PC-3 (cell line): ENCODE measurements at regions not wholly inside any gene's neighbourhood (a gene's known extent, or its start where the extent isn't known, plus 50 kb on each side); places are given as distances from the start of the nearest gene placed in this dataset.

Source experiments
- EZH2 ChIP-seq: fragments of 300-600 bp; sonication (generic); IDR thresholded peaks from one replicate; pipeline ENCODE4 v1.6.1; 2017; ENCODE audit warnings: antibody characterized with exemption, mild to moderate bottlenecking, low read length; ENCODE audit not compliant: unreplicated experiment
- EZH2phosphoT487 ChIP-seq: fragments of 300-600 bp; sonication (generic); IDR thresholded peaks from 2 replicates; pipeline ENCODE4 v1.6.1; 2018; ENCODE audit warnings: mild to moderate bottlenecking, antibody characterized with exemption, low read length, borderline replicate concordance
- TF ChIP-seq, protein P1 (sequence below): fragments of 300-600 bp; sonication (generic); conservative IDR thresholded peaks from 2 replicates; pipeline ENCODE4 v1.5.1; 2017; ENCODE audit warnings: antibody characterized with exemption, low read depth, mild to moderate bottlenecking, low read length

DNA sequence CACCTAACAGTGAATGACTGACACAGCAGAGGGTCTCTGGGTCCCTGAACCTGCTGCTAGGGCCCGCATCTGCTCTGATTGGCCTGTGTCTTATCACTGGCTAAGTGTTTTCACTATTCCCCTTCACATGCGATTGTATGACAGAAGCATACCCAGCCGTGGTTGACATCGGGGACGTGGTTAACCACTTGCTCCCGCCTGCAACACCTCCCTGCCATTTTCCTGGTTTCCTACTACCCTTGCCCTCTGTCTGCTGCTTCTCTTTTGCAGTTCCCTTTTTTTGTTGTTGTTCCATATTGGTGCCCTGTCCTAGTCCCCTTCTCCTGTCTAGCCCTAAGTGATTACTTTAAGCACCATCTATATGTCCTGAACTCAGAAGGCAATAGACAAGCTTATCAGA, 177.0 kb downstream of the RGS9 start:
- TF ChIP-seq, protein P1, sequence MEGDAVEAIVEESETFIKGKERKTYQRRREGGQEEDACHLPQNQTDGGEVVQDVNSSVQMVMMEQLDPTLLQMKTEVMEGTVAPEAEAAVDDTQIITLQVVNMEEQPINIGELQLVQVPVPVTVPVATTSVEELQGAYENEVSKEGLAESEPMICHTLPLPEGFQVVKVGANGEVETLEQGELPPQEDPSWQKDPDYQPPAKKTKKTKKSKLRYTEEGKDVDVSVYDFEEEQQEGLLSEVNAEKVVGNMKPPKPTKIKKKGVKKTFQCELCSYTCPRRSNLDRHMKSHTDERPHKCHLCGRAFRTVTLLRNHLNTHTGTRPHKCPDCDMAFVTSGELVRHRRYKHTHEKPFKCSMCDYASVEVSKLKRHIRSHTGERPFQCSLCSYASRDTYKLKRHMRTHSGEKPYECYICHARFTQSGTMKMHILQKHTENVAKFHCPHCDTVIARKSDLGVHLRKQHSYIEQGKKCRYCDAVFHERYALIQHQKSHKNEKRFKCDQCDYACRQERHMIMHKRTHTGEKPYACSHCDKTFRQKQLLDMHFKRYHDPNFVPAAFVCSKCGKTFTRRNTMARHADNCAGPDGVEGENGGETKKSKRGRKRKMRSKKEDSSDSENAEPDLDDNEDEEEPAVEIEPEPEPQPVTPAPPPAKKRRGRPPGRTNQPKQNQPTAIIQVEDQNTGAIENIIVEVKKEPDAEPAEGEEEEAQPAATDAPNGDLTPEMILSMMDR, result no peak
- TF ChIP-seq EZH2phosphoT487 (no peak), EZH2 (no peak)
